ENCODE measurements at regions not wholly inside any gene's neighbourhood (a gene's known extent, or its start where the extent isn't known, plus 50 kb on each side); places are given as distances from the start of the nearest gene placed in this dataset.

GRCh38 chr5:155996123-155996522, 330.8 kb upstream of the SGCD start (continued):
- TF ChIP-seq, protein P1, sequence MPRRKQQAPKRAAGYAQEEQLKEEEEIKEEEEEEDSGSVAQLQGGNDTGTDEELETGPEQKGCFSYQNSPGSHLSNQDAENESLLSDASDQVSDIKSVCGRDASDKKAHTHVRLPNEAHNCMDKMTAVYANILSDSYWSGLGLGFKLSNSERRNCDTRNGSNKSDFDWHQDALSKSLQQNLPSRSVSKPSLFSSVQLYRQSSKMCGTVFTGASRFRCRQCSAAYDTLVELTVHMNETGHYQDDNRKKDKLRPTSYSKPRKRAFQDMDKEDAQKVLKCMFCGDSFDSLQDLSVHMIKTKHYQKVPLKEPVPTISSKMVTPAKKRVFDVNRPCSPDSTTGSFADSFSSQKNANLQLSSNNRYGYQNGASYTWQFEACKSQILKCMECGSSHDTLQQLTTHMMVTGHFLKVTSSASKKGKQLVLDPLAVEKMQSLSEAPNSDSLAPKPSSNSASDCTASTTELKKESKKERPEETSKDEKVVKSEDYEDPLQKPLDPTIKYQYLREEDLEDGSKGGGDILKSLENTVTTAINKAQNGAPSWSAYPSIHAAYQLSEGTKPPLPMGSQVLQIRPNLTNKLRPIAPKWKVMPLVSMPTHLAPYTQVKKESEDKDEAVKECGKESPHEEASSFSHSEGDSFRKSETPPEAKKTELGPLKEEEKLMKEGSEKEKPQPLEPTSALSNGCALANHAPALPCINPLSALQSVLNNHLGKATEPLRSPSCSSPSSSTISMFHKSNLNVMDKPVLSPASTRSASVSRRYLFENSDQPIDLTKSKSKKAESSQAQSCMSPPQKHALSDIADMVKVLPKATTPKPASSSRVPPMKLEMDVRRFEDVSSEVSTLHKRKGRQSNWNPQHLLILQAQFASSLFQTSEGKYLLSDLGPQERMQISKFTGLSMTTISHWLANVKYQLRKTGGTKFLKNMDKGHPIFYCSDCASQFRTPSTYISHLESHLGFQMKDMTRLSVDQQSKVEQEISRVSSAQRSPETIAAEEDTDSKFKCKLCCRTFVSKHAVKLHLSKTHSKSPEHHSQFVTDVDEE (CRISPR knock-in tag; IDR thresholded peaks at IDR 0.05): no peak
- TF ChIP-seq ESRRG (CRISPR knock-in tag; IDR thresholded peaks at IDR 0.05) (no peak), TOX (CRISPR knock-in tag; IDR thresholded peaks at IDR 0.05; ENCODE audit: borderline replicate concordance) (no peak), RARB (CRISPR knock-in tag; IDR thresholded peaks at IDR 0.05) (no peak)

DNA sequence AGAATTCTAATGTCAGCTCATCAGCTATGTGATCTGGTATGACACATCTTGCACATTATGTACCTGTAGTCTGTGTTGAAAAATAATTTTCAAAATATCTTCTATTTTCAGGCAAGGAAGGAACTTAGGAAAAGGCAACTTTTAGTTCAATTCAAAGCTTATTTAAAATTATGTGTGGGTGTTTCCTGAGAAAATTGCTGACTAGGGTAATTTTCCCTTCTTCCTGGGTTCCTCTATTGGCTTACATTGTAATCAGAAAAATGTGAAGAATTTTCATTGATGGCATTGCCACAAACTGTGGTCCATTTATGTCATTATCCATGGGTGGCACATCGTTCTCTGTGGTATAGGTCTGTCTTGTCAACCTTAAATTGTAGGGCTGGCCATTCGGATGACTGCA, 328.7 kb upstream of the SGCD start:
- ATAC-seq: no peak
- TF ChIP-seq, protein P2, sequence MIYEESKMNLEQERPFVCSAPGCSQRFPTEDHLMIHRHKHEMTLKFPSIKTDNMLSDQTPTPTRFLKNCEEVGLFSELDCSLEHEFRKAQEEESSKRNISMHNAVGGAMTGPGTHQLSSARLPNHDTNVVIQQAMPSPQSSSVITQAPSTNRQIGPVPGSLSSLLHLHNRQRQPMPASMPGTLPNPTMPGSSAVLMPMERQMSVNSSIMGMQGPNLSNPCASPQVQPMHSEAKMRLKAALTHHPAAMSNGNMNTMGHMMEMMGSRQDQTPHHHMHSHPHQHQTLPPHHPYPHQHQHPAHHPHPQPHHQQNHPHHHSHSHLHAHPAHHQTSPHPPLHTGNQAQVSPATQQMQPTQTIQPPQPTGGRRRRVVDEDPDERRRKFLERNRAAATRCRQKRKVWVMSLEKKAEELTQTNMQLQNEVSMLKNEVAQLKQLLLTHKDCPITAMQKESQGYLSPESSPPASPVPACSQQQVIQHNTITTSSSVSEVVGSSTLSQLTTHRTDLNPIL (CRISPR knock-in tag; IDR thresholded peaks at IDR 0.05; ENCODE audit: low read depth): no peak
- TF ChIP-seq CSDC2 (CRISPR knock-in tag; IDR thresholded peaks at IDR 0.05) (no peak), ZFP30 (CRISPR knock-in tag; IDR thresholded peaks at IDR 0.05) (no peak), ARNTL (CRISPR knock-in tag; IDR thresholded peaks at IDR 0.05; ENCODE audit: borderline replicate concordance, low read depth) (no peak), TCF4 (CRISPR knock-in tag; IDR thresholded peaks at IDR 0.05; ENCODE audit: borderline replicate concordance) (no peak), ISL1 (CRISPR knock-in tag; IDR thresholded peaks at IDR 0.05) (no peak), ZNF70 (CRISPR knock-in tag; IDR thresholded peaks at IDR 0.05) (no peak), PPARA (CRISPR knock-in tag; IDR thresholded peaks at IDR 0.05; ENCODE audit: borderline replicate concordance) (no peak)
- TF ChIP-seq, protein P3, sequence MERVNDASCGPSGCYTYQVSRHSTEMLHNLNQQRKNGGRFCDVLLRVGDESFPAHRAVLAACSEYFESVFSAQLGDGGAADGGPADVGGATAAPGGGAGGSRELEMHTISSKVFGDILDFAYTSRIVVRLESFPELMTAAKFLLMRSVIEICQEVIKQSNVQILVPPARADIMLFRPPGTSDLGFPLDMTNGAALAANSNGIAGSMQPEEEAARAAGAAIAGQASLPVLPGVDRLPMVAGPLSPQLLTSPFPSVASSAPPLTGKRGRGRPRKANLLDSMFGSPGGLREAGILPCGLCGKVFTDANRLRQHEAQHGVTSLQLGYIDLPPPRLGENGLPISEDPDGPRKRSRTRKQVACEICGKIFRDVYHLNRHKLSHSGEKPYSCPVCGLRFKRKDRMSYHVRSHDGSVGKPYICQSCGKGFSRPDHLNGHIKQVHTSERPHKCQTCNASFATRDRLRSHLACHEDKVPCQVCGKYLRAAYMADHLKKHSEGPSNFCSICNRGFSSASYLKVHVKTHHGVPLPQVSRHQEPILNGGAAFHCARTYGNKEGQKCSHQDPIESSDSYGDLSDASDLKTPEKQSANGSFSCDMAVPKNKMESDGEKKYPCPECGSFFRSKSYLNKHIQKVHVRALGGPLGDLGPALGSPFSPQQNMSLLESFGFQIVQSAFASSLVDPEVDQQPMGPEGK (CRISPR knock-in tag; IDR thresholded peaks at IDR 0.05; ENCODE audit: borderline replicate concordance): no peak

- no peak for TF ChIP-seq CSRNP3 (CRISPR knock-in tag; IDR thresholded peaks at IDR 0.05)
- ATAC-seq: no peak
These were observed 326.8 kb upstream of the SGCD start for GRCh38 chr5:156000115-156000514.

DNA sequence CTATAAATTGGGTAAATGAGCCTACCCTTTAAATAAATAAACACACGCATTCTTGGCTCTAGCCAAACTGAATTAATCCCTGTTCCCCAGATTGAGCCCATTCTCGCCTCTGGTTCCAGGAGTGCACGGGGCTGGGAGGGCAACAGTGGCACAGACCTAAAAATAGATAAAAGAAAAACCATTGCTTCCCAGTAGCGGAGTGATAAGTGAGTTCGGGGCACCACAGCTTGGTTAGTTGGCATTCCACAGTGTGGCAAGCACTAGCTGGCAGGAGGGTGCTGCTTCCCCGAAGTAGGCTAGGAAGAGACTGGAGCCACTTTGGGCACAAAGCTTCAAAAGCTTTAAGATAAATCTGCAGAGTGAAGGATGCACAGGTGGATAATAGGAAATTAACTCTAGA, 322.2 kb upstream of the SGCD start:
- no peak for ATAC-seq
- TF ChIP-seq ZFP30 (CRISPR knock-in tag; IDR thresholded peaks at IDR 0.05) (no peak), ARNTL (CRISPR knock-in tag; IDR thresholded peaks at IDR 0.05; ENCODE audit: borderline replicate concordance, low read depth) (no peak), RARB (CRISPR knock-in tag; IDR thresholded peaks at IDR 0.05) (no peak), TOX (CRISPR knock-in tag; IDR thresholded peaks at IDR 0.05; ENCODE audit: borderline replicate concordance) (no peak), ZFP3 (CRISPR knock-in tag; IDR thresholded peaks at IDR 0.05) (no peak), ZNF8 (CRISPR knock-in tag; IDR thresholded peaks at IDR 0.05) (no peak), ESRRG (CRISPR knock-in tag; IDR thresholded peaks at IDR 0.05) (no peak), CSDC2 (CRISPR knock-in tag; IDR thresholded peaks at IDR 0.05) (no peak), OSR1 (CRISPR knock-in tag; IDR thresholded peaks at IDR 0.05) (no peak), TCF4 (CRISPR knock-in tag; IDR thresholded peaks at IDR 0.05; ENCODE audit: borderline replicate concordance) (no peak), SNAI2 (CRISPR knock-in tag; IDR thresholded peaks at IDR 0.05) (no peak)
- TF ChIP-seq, protein P1 (CRISPR knock-in tag; IDR thresholded peaks at IDR 0.05): no peak
- TF ChIP-seq, protein P3 (CRISPR knock-in tag; IDR thresholded peaks at IDR 0.05; ENCODE audit: borderline replicate concordance): no peak
- TF ChIP-seq, protein P4, sequence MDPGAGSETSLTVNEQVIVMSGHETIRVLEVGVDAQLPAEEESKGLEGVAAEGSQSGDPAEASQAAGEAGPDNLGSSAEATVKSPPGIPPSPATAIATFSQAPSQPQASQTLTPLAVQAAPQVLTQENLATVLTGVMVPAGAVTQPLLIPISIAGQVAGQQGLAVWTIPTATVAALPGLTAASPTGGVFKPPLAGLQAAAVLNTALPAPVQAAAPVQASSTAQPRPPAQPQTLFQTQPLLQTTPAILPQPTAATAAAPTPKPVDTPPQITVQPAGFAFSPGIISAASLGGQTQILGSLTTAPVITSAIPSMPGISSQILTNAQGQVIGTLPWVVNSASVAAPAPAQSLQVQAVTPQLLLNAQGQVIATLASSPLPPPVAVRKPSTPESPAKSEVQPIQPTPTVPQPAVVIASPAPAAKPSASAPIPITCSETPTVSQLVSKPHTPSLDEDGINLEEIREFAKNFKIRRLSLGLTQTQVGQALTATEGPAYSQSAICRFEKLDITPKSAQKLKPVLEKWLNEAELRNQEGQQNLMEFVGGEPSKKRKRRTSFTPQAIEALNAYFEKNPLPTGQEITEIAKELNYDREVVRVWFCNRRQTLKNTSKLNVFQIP (CRISPR knock-in tag; IDR thresholded peaks at IDR 0.05; ENCODE audit: borderline replicate concordance, low read depth): no peak

All from SK-N-SH treated with all-trans-retinoic acid at 6 μM for 48 hours (cell line).